ENCODE measurements at regions not wholly inside any gene's neighbourhood (a gene's known extent, or its start where the extent isn't known, plus 50 kb on each side); places are given as distances from the start of the nearest gene placed in this dataset.

- no peak for DNase-seq (ENCODE audit: low read depth, low spot score)
Observed at GRCh38 chr15:35724626-35725025, 178.7 kb upstream of the DPH6 start.

GRCh38 chr15:35725353-35725752 lies 179.4 kb upstream of the DPH6 start:
- DNase-seq (ENCODE audit: low read depth, low spot score), result no peak

GRCh38 chr15:35727627-35728026 lies 181.7 kb upstream of the DPH6 start:
- no peak for DNase-seq (ENCODE audit: low read depth, low spot score)

- no peak for DNase-seq (ENCODE audit: low read depth, low spot score)
Observed at GRCh38 chr15:35728219-35728940, 182.4 kb upstream of the DPH6 start.

GRCh38 chr15:35736150-35736549 lies 190.2 kb upstream of the DPH6 start:
- DNase-seq (ENCODE audit: low read depth, low spot score), result no peak

GRCh38 chr15:35737441-35737840 lies 191.5 kb upstream of the DPH6 start:
- DNase-seq (ENCODE audit: low read depth, low spot score), result no peak

GRCh38 chr15:35738370-35738769 lies 192.4 kb upstream of the DPH6 start:
- no peak for DNase-seq (ENCODE audit: low read depth, low spot score)

GRCh38 chr15:35740761-35741160 lies 194.8 kb upstream of the DPH6 start:
- peak; percentile 26 for DNase-seq (ENCODE audit: low read depth, low spot score)

- DNase-seq (ENCODE audit: low read depth, low spot score), result no peak
Observed at GRCh38 chr15:35741395-35741794, 195.4 kb upstream of the DPH6 start.

GRCh38 chr15:35741881-35742280 lies 195.9 kb upstream of the DPH6 start:
- no peak for DNase-seq (ENCODE audit: low read depth, low spot score)

GRCh38 chr15:35743321-35743720 lies 197.4 kb upstream of the DPH6 start:
- no peak for DNase-seq (ENCODE audit: low read depth, low spot score)

- DNase-seq (ENCODE audit: low read depth, low spot score), result no peak
Observed at GRCh38 chr15:35746121-35746520, 200.2 kb upstream of the DPH6 start.

- DNase-seq (ENCODE audit: low read depth, low spot score), result no peak
Observed at GRCh38 chr15:35748105-35748504, 202.1 kb upstream of the DPH6 start.

GRCh38 chr15:35750051-35750450 lies 204.1 kb upstream of the DPH6 start:
- DNase-seq (ENCODE audit: low read depth, low spot score), result no peak

GRCh38 chr15:35751413-35752133 lies 205.6 kb upstream of the DPH6 start:
- DNase-seq (ENCODE audit: low read depth, low spot score), result peak; percentile 62

- DNase-seq (ENCODE audit: low read depth, low spot score), result no peak
Observed at GRCh38 chr15:35752134-35752466, 206.1 kb upstream of the DPH6 start.

- no peak for DNase-seq (ENCODE audit: low read depth, low spot score)
Observed at GRCh38 chr15:35753486-35753885, 207.5 kb upstream of the DPH6 start.

GRCh38 chr15:35755237-35755802 lies 209.4 kb upstream of the DPH6 start:
- DNase-seq (ENCODE audit: low read depth, low spot score), result no peak

- DNase-seq (ENCODE audit: low read depth, low spot score), result no peak
Observed at GRCh38 chr15:35756623-35757022, 210.7 kb upstream of the DPH6 start.

- no peak for DNase-seq (ENCODE audit: low read depth, low spot score)
Observed at GRCh38 chr15:35757361-35757760, 211.4 kb upstream of the DPH6 start.

GRCh38 chr15:35757765-35758164 lies 211.8 kb upstream of the DPH6 start:
- DNase-seq (ENCODE audit: low read depth, low spot score), result no peak

GRCh38 chr15:35764661-35765519 lies 218.9 kb upstream of the DPH6 start:
- no peak for DNase-seq (ENCODE audit: low read depth, low spot score)
